ENCODE measurements at regions not wholly inside any gene's neighbourhood (a gene's known extent, or its start where the extent isn't known, plus 50 kb on each side); places are given as distances from the start of the nearest gene placed in this dataset.

DNA sequence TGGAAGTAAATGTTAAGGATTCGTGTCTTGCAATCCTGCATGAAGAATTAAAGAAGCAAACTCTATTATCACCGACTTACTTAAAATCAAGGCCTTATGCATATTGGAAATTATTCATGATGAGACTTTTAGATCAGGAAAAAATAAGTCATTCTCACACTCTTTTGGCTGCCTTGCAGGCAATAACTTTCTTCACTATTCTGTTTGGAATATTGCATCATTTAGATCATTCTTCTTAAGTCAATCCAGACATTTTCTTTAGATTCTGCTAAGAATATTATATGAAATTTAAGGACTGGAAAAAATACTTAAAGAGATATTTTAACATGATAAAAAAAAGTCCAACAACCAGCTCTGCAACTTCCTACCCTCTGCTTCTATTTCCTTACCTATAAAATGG lies 245.4 kb downstream of the LRRN1 start:
- no peak for DNase-seq
- Histone ChIP-seq H3K4me3 (no peak overlapping the region), H3K27me3 (no peaks in the 10 kb centered on the region), H3K36me3 (replicated peaks in 1 of 2) (no peaks in the 10 kb centered on the region), H3K27ac (no peak overlapping the region), H3K4me1 (replicated peaks in 1 of 2) (no peaks in the 10 kb centered on the region), H3K9me3 (replicated peaks in 1 of 3) (no peaks in the 10 kb centered on the region)
- TF ChIP-seq, protein P1, sequence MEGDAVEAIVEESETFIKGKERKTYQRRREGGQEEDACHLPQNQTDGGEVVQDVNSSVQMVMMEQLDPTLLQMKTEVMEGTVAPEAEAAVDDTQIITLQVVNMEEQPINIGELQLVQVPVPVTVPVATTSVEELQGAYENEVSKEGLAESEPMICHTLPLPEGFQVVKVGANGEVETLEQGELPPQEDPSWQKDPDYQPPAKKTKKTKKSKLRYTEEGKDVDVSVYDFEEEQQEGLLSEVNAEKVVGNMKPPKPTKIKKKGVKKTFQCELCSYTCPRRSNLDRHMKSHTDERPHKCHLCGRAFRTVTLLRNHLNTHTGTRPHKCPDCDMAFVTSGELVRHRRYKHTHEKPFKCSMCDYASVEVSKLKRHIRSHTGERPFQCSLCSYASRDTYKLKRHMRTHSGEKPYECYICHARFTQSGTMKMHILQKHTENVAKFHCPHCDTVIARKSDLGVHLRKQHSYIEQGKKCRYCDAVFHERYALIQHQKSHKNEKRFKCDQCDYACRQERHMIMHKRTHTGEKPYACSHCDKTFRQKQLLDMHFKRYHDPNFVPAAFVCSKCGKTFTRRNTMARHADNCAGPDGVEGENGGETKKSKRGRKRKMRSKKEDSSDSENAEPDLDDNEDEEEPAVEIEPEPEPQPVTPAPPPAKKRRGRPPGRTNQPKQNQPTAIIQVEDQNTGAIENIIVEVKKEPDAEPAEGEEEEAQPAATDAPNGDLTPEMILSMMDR (IDR thresholded peaks at IDR 0.05) = no peak
- no peak for TF ChIP-seq POLR2A (IDR thresholded peaks at IDR 0.05)
- intact Hi-C loops (cut with DNase I) = no loop called here
- 76 to 91% (median 85%) methylated on average over 2 of the region's 2 CpGs for WGBS, 4 donors

DNA sequence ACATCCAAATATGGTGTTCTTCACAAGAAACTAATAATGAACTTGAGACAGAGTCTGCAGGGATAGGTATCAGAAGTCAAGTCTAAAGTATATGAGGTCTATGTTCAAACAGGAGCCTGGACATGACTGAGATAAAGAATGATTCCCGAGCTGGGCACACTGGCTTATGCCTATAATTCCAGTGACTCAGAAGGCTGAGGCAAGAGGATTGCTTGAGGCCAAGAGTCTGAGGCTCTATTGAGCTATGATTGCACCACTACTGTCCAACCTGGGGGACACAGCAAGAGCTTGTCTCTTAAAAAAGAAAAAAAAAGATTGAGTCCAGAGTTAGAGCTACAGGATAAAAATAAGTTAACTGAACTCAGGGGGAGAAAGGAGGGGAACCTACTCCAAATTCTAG lies 246.5 kb downstream of the LRRN1 start:
- H3K4me3 ChIP-seq = no peak overlapping the region
- DNase-seq = no peak
- no peak for TF ChIP-seq POLR2A (IDR thresholded peaks at IDR 0.05)
- TF ChIP-seq, protein P1 (IDR thresholded peaks at IDR 0.05) = no peak
- no peaks in the 10 kb centered on the region for H3K27me3 ChIP-seq
- WGBS, 4 donors = 63 to 91% (median 81%) methylated on average over 1 of the region's 1 CpG
- H3K27ac ChIP-seq = no peak overlapping the region
- no peaks in the 10 kb centered on the region for H3K4me1 ChIP-seq (replicated peaks in 1 of 2)
- no peaks in the 10 kb centered on the region for H3K9me3 ChIP-seq (replicated peaks in 1 of 3)
- intact Hi-C loops (cut with DNase I) = no loop called here
- H3K36me3 ChIP-seq (replicated peaks in 1 of 2) = no peaks in the 10 kb centered on the region

DNA sequence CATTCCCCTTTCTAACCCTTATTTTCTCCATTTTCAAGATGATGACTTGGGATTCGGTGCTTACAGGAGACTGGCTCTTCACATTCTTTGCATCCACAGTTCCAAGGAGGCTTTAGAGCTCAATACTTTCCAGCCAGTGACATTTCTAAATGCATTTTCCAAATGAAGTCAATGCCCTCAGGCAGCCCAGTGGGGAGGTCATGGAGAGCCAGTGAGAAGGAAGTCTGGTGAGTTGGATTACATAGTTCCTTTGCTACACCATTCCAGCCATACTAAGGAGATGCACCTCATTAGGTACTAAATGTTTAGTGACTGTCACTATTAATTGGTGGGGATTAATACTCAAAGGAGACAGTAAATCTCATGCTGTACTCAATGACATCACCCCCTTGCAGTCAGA lies 248.1 kb downstream of the LRRN1 start:
- no peaks in the 10 kb centered on the region for H3K27me3 ChIP-seq
- intact Hi-C loops (cut with DNase I) = no loop called here

DNA sequence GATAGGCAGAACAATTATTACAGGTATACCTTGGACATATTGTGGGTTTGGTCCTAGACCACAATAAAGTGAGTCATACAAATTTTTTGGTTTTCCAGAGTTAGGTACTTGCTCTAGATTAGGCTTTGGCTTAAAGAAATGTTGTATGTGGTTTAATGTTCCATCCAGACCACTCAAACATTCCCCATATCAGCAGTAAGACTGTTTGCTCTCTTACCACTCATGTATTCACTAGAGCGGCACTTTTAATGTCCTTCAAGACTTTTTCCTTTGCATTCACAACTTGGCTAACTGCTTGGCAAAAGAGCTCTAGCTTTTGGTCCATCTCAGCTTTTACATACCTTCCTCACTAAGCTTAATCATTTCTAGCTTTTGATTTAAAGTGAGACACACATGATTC lies 250.5 kb upstream of the SETMAR start:
- TF ChIP-seq, protein P1 (IDR thresholded peaks at IDR 0.05) = no peak
- TF ChIP-seq POLR2A (IDR thresholded peaks at IDR 0.05) = no peak
- no peaks in the 10 kb centered on the region for H3K9me3 ChIP-seq (replicated peaks in 1 of 3)
- no peak overlapping the region for H3K27ac ChIP-seq
- WGBS, 4 donors = 88 to 100% (median 95%) methylated on average over 1 of the region's 1 CpG
- no peak overlapping the region for H3K4me3 ChIP-seq
- H3K36me3 ChIP-seq (replicated peaks in 1 of 2) = no peaks in the 10 kb centered on the region
- no peak for DNase-seq
- intact Hi-C loops (cut with DNase I) = no loop called here
- no peaks in the 10 kb centered on the region for H3K4me1 ChIP-seq (replicated peaks in 1 of 2)
- H3K27me3 ChIP-seq = no peaks in the 10 kb centered on the region

More for the DNA sequence above, 248.1 kb downstream of the LRRN1 start:
- no peaks in the 10 kb centered on the region for H3K9me3 ChIP-seq (replicated peaks in 1 of 3)
- TF ChIP-seq, protein P1 (IDR thresholded peaks at IDR 0.05) = no peak
- no peak for TF ChIP-seq POLR2A (IDR thresholded peaks at IDR 0.05)
- H3K4me1 ChIP-seq (replicated peaks in 1 of 2) = no peaks in the 10 kb centered on the region
- WGBS, 4 donors = 67 to 98% (median 96%) methylated on average over 1 of the region's 1 CpG
- H3K27ac ChIP-seq = no peak overlapping the region
- H3K36me3 ChIP-seq (replicated peaks in 1 of 2) = no peaks in the 10 kb centered on the region
- no peak overlapping the region for H3K4me3 ChIP-seq
- no peak for DNase-seq
